ENCODE measurements at regions not wholly inside any gene's neighbourhood (a gene's known extent, or its start where the extent isn't known, plus 50 kb on each side); places are given as distances from the start of the nearest gene placed in this dataset.
A peak's percentile ranks its signal among the peaks of the same experiment; 100 is the strongest.

GRCh38 chr5:33166948-33167347 is 273.8 kb upstream of the TARS1 start:
- TF ChIP-seq ZNF274 (IDR thresholded peaks at IDR 0.05; ENCODE audit: low read depth, low read length) (no peak), SUZ12 (IDR thresholded peaks at IDR 0.05; ENCODE audit: extremely low read depth, insufficient read depth, insufficient read length) (no peak)
- no peaks in the 10 kb centered on the region for H3K27me3 ChIP-seq (ENCODE audit: insufficient read depth, insufficient read length)
- DNase-seq (ENCODE audit: low read depth, low spot score), result no peak
- no peaks in the 10 kb centered on the region for H3K36me3 ChIP-seq (ENCODE audit: insufficient read depth, insufficient read length, low read length)
- H3K4me3 ChIP-seq (ENCODE audit: insufficient read length, low read depth), result no peak overlapping the region
- no peaks in the 10 kb centered on the region for H3K4me1 ChIP-seq (ENCODE audit: insufficient read depth, insufficient read length)
- H3K9ac ChIP-seq (ENCODE audit: insufficient read length, low read depth), result no peak overlapping the region
- H3K9me3 ChIP-seq (ENCODE audit: insufficient read depth, low read length), result peaks cover 11% of the 10 kb centered on the region

GRCh38 chr5:33167541-33167940 is 273.2 kb upstream of the TARS1 start:
- Histone ChIP-seq H3K27me3 (ENCODE audit: insufficient read depth, insufficient read length) (no peaks in the 10 kb centered on the region), H3K9me3 (ENCODE audit: insufficient read depth, low read length) (peaks cover 11% of the 10 kb centered on the region), H3K4me1 (ENCODE audit: insufficient read depth, insufficient read length) (no peaks in the 10 kb centered on the region), H3K36me3 (ENCODE audit: insufficient read depth, insufficient read length, low read length) (no peaks in the 10 kb centered on the region), H3K9ac (ENCODE audit: insufficient read length, low read depth) (no peak overlapping the region), H3K4me3 (ENCODE audit: insufficient read length, low read depth) (no peak overlapping the region)
- DNase-seq (ENCODE audit: low read depth, low spot score), result no peak
- TF ChIP-seq ZNF274 (IDR thresholded peaks at IDR 0.05; ENCODE audit: low read depth, low read length), result no peak
- TF ChIP-seq SUZ12 (IDR thresholded peaks at IDR 0.05; ENCODE audit: extremely low read depth, insufficient read depth, insufficient read length), result no peak

GRCh38 chr5:33170411-33170810 is 270.4 kb upstream of the TARS1 start:
- no peak for TF ChIP-seq SUZ12 (IDR thresholded peaks at IDR 0.05; ENCODE audit: extremely low read depth, insufficient read depth, insufficient read length)
- no peak for TF ChIP-seq ZNF274 (IDR thresholded peaks at IDR 0.05; ENCODE audit: low read depth, low read length)
- TF ChIP-seq YY1 (IDR thresholded peaks at IDR 0.05; ENCODE audit: insufficient read depth, insufficient read length), result no peak
- H3K27me3 ChIP-seq (ENCODE audit: insufficient read depth, insufficient read length), result no peaks in the 10 kb centered on the region
- H3K36me3 ChIP-seq (ENCODE audit: insufficient read depth, insufficient read length, low read length), result no peaks in the 10 kb centered on the region
- H3K9me3 ChIP-seq (ENCODE audit: insufficient read depth, low read length), result peaks cover 11% of the 10 kb centered on the region
- DNase-seq (ENCODE audit: low read depth, low spot score), result no peak
- H3K4me1 ChIP-seq (ENCODE audit: insufficient read depth, insufficient read length), result no peaks in the 10 kb centered on the region
- H3K4me3 ChIP-seq (ENCODE audit: insufficient read length, low read depth), result no peak overlapping the region
- H3K9ac ChIP-seq (ENCODE audit: insufficient read length, low read depth), result no peak overlapping the region

GRCh38 chr5:33174383-33174782 is 266.4 kb upstream of the TARS1 start:
- no peaks in the 10 kb centered on the region for H3K4me1 ChIP-seq (ENCODE audit: insufficient read depth, insufficient read length)
- no peak overlapping the region for H3K9ac ChIP-seq (ENCODE audit: insufficient read length, low read depth)
- TF ChIP-seq YY1 (IDR thresholded peaks at IDR 0.05; ENCODE audit: insufficient read depth, insufficient read length) (no peak), SUZ12 (IDR thresholded peaks at IDR 0.05; ENCODE audit: extremely low read depth, insufficient read depth, insufficient read length) (no peak), ZNF274 (IDR thresholded peaks at IDR 0.05; ENCODE audit: low read depth, low read length) (no peak)
- no peak overlapping the region for H3K4me3 ChIP-seq (ENCODE audit: insufficient read length, low read depth)
- H3K9me3 ChIP-seq (ENCODE audit: insufficient read depth, low read length), result peaks cover 11% of the 10 kb centered on the region
- DNase-seq (ENCODE audit: low read depth, low spot score), result no peak
- H3K36me3 ChIP-seq (ENCODE audit: insufficient read depth, insufficient read length, low read length), result no peaks in the 10 kb centered on the region
- H3K27me3 ChIP-seq (ENCODE audit: insufficient read depth, insufficient read length), result no peaks in the 10 kb centered on the region

- H3K9me3 ChIP-seq (ENCODE audit: insufficient read depth, low read length), result no peaks in the 10 kb centered on the region
- H3K4me3 ChIP-seq (ENCODE audit: insufficient read length, low read depth), result no peak overlapping the region
- DNase-seq (ENCODE audit: low read depth, low spot score), result no peak
- no peaks in the 10 kb centered on the region for H3K4me1 ChIP-seq (ENCODE audit: insufficient read depth, insufficient read length)
- no peak overlapping the region for H3K9ac ChIP-seq (ENCODE audit: insufficient read length, low read depth)
- no peaks in the 10 kb centered on the region for H3K36me3 ChIP-seq (ENCODE audit: insufficient read depth, insufficient read length, low read length)
- no peak for TF ChIP-seq YY1 (IDR thresholded peaks at IDR 0.05; ENCODE audit: insufficient read depth, insufficient read length)
- TF ChIP-seq ZNF274 (IDR thresholded peaks at IDR 0.05; ENCODE audit: low read depth, low read length), result no peak
- no peak for TF ChIP-seq SUZ12 (IDR thresholded peaks at IDR 0.05; ENCODE audit: extremely low read depth, insufficient read depth, insufficient read length)
- no peaks in the 10 kb centered on the region for H3K27me3 ChIP-seq (ENCODE audit: insufficient read depth, insufficient read length)
These were observed 261.5 kb upstream of the TARS1 start for GRCh38 chr5:33179301-33179700.

DNA sequence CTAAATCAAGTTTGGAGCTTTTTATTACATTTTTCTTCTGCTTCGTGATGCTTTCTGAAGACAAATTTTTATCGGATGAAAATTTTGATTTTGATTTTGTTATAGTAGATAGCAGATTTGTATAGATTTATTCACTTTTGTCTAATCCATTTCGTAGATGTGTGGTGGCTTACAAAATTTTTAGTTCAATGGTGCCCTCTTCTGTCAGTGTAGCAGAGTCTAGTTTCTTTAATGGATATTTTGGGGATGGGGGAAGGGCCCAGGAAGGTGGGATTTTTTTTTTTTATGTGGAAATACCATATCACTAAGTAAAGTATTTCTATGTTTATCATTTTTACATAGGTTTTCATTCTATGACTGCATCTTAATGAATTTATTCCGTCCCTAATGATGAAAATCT is 259.9 kb upstream of the TARS1 start:
- DNase-seq (ENCODE audit: low read depth, low spot score), result peak; percentile 1
- no peak overlapping the region for H3K9ac ChIP-seq (ENCODE audit: insufficient read length, low read depth)
- no peak for TF ChIP-seq SUZ12 (IDR thresholded peaks at IDR 0.05; ENCODE audit: extremely low read depth, insufficient read depth, insufficient read length)
- TF ChIP-seq YY1 (IDR thresholded peaks at IDR 0.05; ENCODE audit: insufficient read depth, insufficient read length), result no peak
- TF ChIP-seq ZNF274 (IDR thresholded peaks at IDR 0.05; ENCODE audit: low read depth, low read length), result no peak

GRCh38 chr5:33182986-33183385 is 257.8 kb upstream of the TARS1 start:
- TF ChIP-seq SUZ12 (IDR thresholded peaks at IDR 0.05; ENCODE audit: extremely low read depth, insufficient read depth, insufficient read length) (no peak), YY1 (IDR thresholded peaks at IDR 0.05; ENCODE audit: insufficient read depth, insufficient read length) (no peak), ZNF274 (IDR thresholded peaks at IDR 0.05; ENCODE audit: low read depth, low read length) (no peak)
- H3K9me3 ChIP-seq (ENCODE audit: insufficient read depth, low read length), result peaks cover 5% of the 10 kb centered on the region; the same call in 1 of the 2 replicates
- H3K4me3 ChIP-seq (ENCODE audit: insufficient read length, low read depth), result no peak overlapping the region
- no peaks in the 10 kb centered on the region for H3K27me3 ChIP-seq (ENCODE audit: insufficient read depth, insufficient read length)
- H3K36me3 ChIP-seq (ENCODE audit: insufficient read depth, insufficient read length, low read length), result no peaks in the 10 kb centered on the region
- no peak for DNase-seq (ENCODE audit: low read depth, low spot score)
- no peak overlapping the region for H3K9ac ChIP-seq (ENCODE audit: insufficient read length, low read depth)
- no peaks in the 10 kb centered on the region for H3K4me1 ChIP-seq (ENCODE audit: insufficient read depth, insufficient read length)

More for the DNA sequence above, 259.9 kb upstream of the TARS1 start:
- no peaks in the 10 kb centered on the region for H3K27me3 ChIP-seq (ENCODE audit: insufficient read depth, insufficient read length)
- H3K4me1 ChIP-seq (ENCODE audit: insufficient read depth, insufficient read length), result no peaks in the 10 kb centered on the region
- no peak overlapping the region for H3K4me3 ChIP-seq (ENCODE audit: insufficient read length, low read depth)
- H3K36me3 ChIP-seq (ENCODE audit: insufficient read depth, insufficient read length, low read length), result no peaks in the 10 kb centered on the region
- no peaks in the 10 kb centered on the region for H3K9me3 ChIP-seq (ENCODE audit: insufficient read depth, low read length)

GRCh38 chr5:33184367-33184766 is 256.4 kb upstream of the TARS1 start:
- Histone ChIP-seq H3K9me3 (ENCODE audit: insufficient read depth, low read length) (peaks cover 16% of the 10 kb centered on the region; the same call in 1 of the 2 replicates), H3K4me1 (ENCODE audit: insufficient read depth, insufficient read length) (no peaks in the 10 kb centered on the region), H3K36me3 (ENCODE audit: insufficient read depth, insufficient read length, low read length) (no peaks in the 10 kb centered on the region), H3K27me3 (ENCODE audit: insufficient read depth, insufficient read length) (no peaks in the 10 kb centered on the region), H3K4me3 (ENCODE audit: insufficient read length, low read depth) (no peak overlapping the region), H3K9ac (ENCODE audit: insufficient read length, low read depth) (no peak overlapping the region)
- no peak for DNase-seq (ENCODE audit: low read depth, low spot score)
- TF ChIP-seq ZNF274 (IDR thresholded peaks at IDR 0.05; ENCODE audit: low read depth, low read length) (no peak), YY1 (IDR thresholded peaks at IDR 0.05; ENCODE audit: insufficient read depth, insufficient read length) (no peak), SUZ12 (IDR thresholded peaks at IDR 0.05; ENCODE audit: extremely low read depth, insufficient read depth, insufficient read length) (no peak)
